ENCODE measurements at regions not wholly inside any gene's neighbourhood (a gene's known extent, or its start where the extent isn't known, plus 50 kb on each side); places are given as distances from the start of the nearest gene placed in this dataset.

DNA sequence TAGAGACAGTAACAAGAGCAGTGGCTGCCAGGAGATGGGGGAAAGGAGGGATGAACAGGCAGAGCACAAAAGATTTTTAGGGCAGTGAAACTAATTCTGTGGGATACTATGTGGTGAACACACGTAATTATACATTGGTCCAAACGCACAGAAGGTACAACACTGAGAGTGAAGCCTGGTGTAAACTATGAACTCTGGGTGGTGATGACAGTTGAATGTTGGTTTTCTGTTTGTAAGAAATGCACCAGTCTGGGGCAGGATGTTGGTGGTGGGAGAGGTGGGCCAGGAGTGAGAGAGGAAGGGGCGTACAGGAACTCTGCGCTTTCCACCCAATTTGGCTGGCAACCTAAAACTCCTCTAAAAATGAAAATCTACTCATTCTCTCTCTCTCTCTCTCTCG lies 50.2 kb upstream of the TIAM1 start:
- TF ChIP-seq ZBTB1 (CRISPR knock-in tag; IDR thresholded peaks at IDR 0.05; ENCODE audit: borderline replicate concordance, low read depth) (no peak), GABPA (tag; conservative IDR thresholded peaks at IDR 0.05; ENCODE audit: low read depth) (no peak), GATAD2B (IDR thresholded peaks at IDR 0.05; ENCODE audit: borderline replicate concordance) (no peak), CREB1 (IDR thresholded peaks at IDR 0.05) (no peak), CREB1 (CRISPR knock-in tag; IDR thresholded peaks at IDR 0.05) (no peak), BRCA1 (IDR thresholded peaks at IDR 0.05) (no peak), BRCA1 (CRISPR knock-in tag; IDR thresholded peaks at IDR 0.05) (no peak), RFX5 (IDR thresholded peaks at IDR 0.05; ENCODE audit: low read depth, low read length) (no peak), ZZZ3 (IDR thresholded peaks at IDR 0.05) (no peak)
- TF ChIP-seq, protein P1, sequence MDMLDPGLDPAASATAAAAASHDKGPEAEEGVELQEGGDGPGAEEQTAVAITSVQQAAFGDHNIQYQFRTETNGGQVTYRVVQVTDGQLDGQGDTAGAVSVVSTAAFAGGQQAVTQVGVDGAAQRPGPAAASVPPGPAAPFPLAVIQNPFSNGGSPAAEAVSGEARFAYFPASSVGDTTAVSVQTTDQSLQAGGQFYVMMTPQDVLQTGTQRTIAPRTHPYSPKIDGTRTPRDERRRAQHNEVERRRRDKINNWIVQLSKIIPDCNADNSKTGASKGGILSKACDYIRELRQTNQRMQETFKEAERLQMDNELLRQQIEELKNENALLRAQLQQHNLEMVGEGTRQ (CRISPR knock-in tag; IDR thresholded peaks at IDR 0.05), result no peak
- TF ChIP-seq, protein P2, sequence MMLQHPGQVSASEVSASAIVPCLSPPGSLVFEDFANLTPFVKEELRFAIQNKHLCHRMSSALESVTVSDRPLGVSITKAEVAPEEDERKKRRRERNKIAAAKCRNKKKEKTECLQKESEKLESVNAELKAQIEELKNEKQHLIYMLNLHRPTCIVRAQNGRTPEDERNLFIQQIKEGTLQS (IDR thresholded peaks at IDR 0.05), result no peak
- TF ChIP-seq, protein P2 (CRISPR knock-in tag; conservative IDR thresholded peaks at IDR 0.05), result no peak
